HEK293 (cell line): ENCODE measurements at regions not wholly inside any gene's neighbourhood (a gene's known extent, or its start where the extent isn't known, plus 50 kb on each side); places are given as distances from the start of the nearest gene placed in this dataset.

Experiments
- ELK4 ChIP-seq: IDR thresholded peaks from 2 replicates; pipeline ENCODE4 v1.6.1; 2011; ENCODE audit warnings: mild to moderate bottlenecking, low read depth, low read length, borderline replicate concordance
- KLF16 ChIP-seq: fragments of 450-650 bp; formaldehyde crosslinking; IDR thresholded peaks from 2 replicates; pipeline ENCODE4 v1.5.1; 2017; ENCODE audit warnings: missing biosample characterization, missing genetic modification characterization
- KLF8 ChIP-seq: fragments of 450-650 bp; formaldehyde crosslinking; IDR thresholded peaks from 2 replicates; pipeline ENCODE4 v1.5.1; 2016; ENCODE audit warnings: missing biosample characterization, missing genetic modification characterization
- SCRT2 ChIP-seq: fragments of 450-650 bp; formaldehyde crosslinking; IDR thresholded peaks from 2 replicates; pipeline ENCODE4 v1.5.1; 2016; ENCODE audit warnings: missing biosample characterization, missing genetic modification characterization
- WT1 ChIP-seq: fragments of 450-650 bp; formaldehyde crosslinking; IDR thresholded peaks from 2 replicates; pipeline ENCODE4 v1.5.1; 2016; ENCODE audit warnings: missing biosample characterization, missing genetic modification characterization
- YY1 ChIP-seq: fragments of 450-650 bp; formaldehyde crosslinking; IDR thresholded peaks from 2 replicates; pipeline ENCODE4 v1.5.1; 2018; ENCODE audit warnings: missing biosample characterization, missing genetic modification characterization
- ZFP37 ChIP-seq: fragments of 450-650 bp; formaldehyde crosslinking; IDR thresholded peaks from 2 replicates; pipeline ENCODE4 v1.5.1; 2016; ENCODE audit warnings: missing biosample characterization, missing genetic modification characterization
- ZNF10 ChIP-seq: fragments of 450-650 bp; formaldehyde crosslinking; IDR thresholded peaks from 2 replicates; pipeline ENCODE4 v1.5.1; 2017; ENCODE audit warnings: missing biosample characterization, missing genetic modification characterization
- ZNF121 ChIP-seq: fragments of 450-650 bp; formaldehyde crosslinking; IDR thresholded peaks from 2 replicates; pipeline ENCODE4 v1.5.1; 2016; ENCODE audit warnings: missing biosample characterization, missing genetic modification characterization
- ZNF214 ChIP-seq: fragments of 450-650 bp; formaldehyde crosslinking; IDR thresholded peaks from 2 replicates; pipeline ENCODE4 v1.5.1; 2017; ENCODE audit warnings: missing biosample characterization, mild to moderate bottlenecking, missing genetic modification characterization, borderline replicate concordance
- ZNF223 ChIP-seq: fragments of 450-650 bp; formaldehyde crosslinking; IDR thresholded peaks from 2 replicates; pipeline ENCODE4 v1.5.1; 2016; ENCODE audit warnings: missing biosample characterization, missing genetic modification characterization
- ZNF24 ChIP-seq: fragments of 450-650 bp; formaldehyde crosslinking; IDR thresholded peaks from 2 replicates; pipeline ENCODE4 v1.5.1; 2016; ENCODE audit warnings: missing biosample characterization, missing genetic modification characterization
- ZNF248 ChIP-seq: fragments of 450-650 bp; formaldehyde crosslinking; IDR thresholded peaks from 2 replicates; pipeline ENCODE4 v1.5.1; 2017; ENCODE audit warnings: missing biosample characterization, missing genetic modification characterization
- ZNF350 ChIP-seq: fragments of 450-650 bp; formaldehyde crosslinking; IDR thresholded peaks from 2 replicates; pipeline ENCODE4 v1.5.0; 2017; ENCODE audit warnings: missing biosample characterization, mild to moderate bottlenecking, missing genetic modification characterization
- ZNF518A ChIP-seq: fragments of 450-650 bp; formaldehyde crosslinking; conservative IDR thresholded peaks from 2 replicates; pipeline ENCODE4 v1.5.1; 2016; ENCODE audit warnings: low read depth, missing biosample characterization, missing genetic modification characterization
- ZNF596 ChIP-seq: fragments of 450-650 bp; IDR thresholded peaks from 2 replicates; pipeline ENCODE4 v1.5.0; 2018; ENCODE audit warnings: missing biosample characterization, mild to moderate bottlenecking, missing genetic modification characterization, moderate library complexity
- ZNF621 ChIP-seq: fragments of 450-650 bp; formaldehyde crosslinking; IDR thresholded peaks from 2 replicates; pipeline ENCODE4 v1.5.1; 2017; ENCODE audit warnings: missing biosample characterization, missing genetic modification characterization
- ZNF629 ChIP-seq: fragments of 450-650 bp; formaldehyde crosslinking; IDR thresholded peaks from 2 replicates; pipeline ENCODE4 v1.5.1; 2017; ENCODE audit warnings: missing biosample characterization, missing genetic modification characterization
- ZNF658 ChIP-seq: fragments of 450-650 bp; formaldehyde crosslinking; IDR thresholded peaks from 2 replicates; pipeline ENCODE4; 2016; ENCODE audit warnings: missing biosample characterization, missing genetic modification characterization
- ZNF664 ChIP-seq: fragments of 450-650 bp; formaldehyde crosslinking; IDR thresholded peaks from 2 replicates; pipeline ENCODE4 v1.5.1; 2016; ENCODE audit warnings: missing biosample characterization, missing genetic modification characterization
- ZNF704 ChIP-seq: fragments of 450-650 bp; formaldehyde crosslinking; IDR thresholded peaks from 2 replicates; pipeline ENCODE4 v1.5.1; 2016; ENCODE audit warnings: missing biosample characterization, missing genetic modification characterization
- ZNF791 ChIP-seq: fragments of 450-650 bp; formaldehyde crosslinking; IDR thresholded peaks from 2 replicates; pipeline ENCODE4 v1.5.1; 2016; ENCODE audit warnings: missing biosample characterization, missing genetic modification characterization
- ZNF837 ChIP-seq: fragments of 450-650 bp; formaldehyde crosslinking; IDR thresholded peaks from 2 replicates; pipeline ENCODE4 v1.5.1; 2016; ENCODE audit warnings: missing biosample characterization, missing genetic modification characterization
- TF ChIP-seq, protein P1 (sequence below): fragments of 450-650 bp; formaldehyde crosslinking; IDR thresholded peaks from 2 replicates; pipeline ENCODE4 v1.5.1; 2016; ENCODE audit warnings: missing biosample characterization, missing genetic modification characterization
- TF ChIP-seq, protein P2 (sequence below): fragments of 450-650 bp; IDR thresholded peaks from 2 replicates; pipeline ENCODE4 v1.5.1; 2018; ENCODE audit warnings: missing biosample characterization, missing genetic modification characterization
- TF ChIP-seq, protein P3 (sequence below): fragments of 450-650 bp; formaldehyde crosslinking; IDR thresholded peaks from 2 replicates; pipeline ENCODE4 v1.5.1; 2016; ENCODE audit warnings: missing biosample characterization, missing genetic modification characterization, low read depth

GRCh38 chr10:33477291-33478088 is 143.0 kb upstream of the NRP1 start (continued):
- no peak for TF ChIP-seq ELK4
- TF ChIP-seq ZNF658 (tag by site-specific recombination) = no peak
- no peak for TF ChIP-seq SCRT2 (tag by site-specific recombination)
- TF ChIP-seq, protein P1, sequence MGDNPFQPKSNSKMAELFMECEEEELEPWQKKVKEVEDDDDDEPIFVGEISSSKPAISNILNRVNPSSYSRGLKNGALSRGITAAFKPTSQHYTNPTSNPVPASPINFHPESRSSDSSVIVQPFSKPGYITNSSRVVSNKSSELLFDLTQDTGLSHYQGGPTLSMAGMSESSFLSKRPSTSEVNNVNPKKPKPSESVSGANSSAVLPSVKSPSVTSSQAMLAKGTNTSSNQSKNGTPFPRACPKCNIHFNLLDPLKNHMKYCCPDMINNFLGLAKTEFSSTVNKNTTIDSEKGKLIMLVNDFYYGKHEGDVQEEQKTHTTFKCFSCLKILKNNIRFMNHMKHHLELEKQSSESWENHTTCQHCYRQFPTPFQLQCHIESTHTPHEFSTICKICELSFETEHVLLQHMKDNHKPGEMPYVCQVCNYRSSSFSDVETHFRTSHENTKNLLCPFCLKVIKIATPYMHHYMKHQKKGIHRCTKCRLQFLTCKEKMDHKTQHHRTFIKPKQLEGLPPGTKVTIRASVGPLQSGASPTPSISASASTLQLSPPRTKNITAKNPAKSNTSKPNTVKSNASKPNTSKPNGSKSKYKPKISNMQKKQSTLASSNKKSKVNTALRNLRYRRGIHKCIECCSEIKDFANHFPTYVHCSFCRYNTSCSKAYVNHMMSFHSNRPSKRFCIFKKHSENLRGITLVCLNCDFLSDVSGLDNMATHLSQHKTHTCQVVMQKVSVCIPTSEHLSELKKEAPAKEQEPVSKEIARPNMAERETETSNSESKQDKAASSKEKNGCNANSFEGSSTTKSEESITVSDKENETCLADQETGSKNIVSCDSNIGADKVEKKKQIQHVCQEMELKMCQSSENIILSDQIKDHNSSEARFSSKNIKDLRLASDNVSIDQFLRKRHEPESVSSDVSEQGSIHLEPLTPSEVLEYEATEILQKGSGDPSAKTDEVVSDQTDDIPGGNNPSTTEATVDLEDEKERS = no peak
- TF ChIP-seq WT1 (tag by site-specific recombination) = peak; percentile 96
- peak; percentile 85 for TF ChIP-seq ZNF629
- TF ChIP-seq ZNF837 (tag by site-specific recombination) = no peak
- no peak for TF ChIP-seq ZFP37
- no peak for TF ChIP-seq ZNF121 (tag by site-specific recombination)
- TF ChIP-seq ZNF214 (tag by site-specific recombination) = no peak
- peak; percentile 77; the same call in 1 of the 2 replicates for TF ChIP-seq ZNF24 (tag by site-specific recombination)
- TF ChIP-seq, protein P2, sequence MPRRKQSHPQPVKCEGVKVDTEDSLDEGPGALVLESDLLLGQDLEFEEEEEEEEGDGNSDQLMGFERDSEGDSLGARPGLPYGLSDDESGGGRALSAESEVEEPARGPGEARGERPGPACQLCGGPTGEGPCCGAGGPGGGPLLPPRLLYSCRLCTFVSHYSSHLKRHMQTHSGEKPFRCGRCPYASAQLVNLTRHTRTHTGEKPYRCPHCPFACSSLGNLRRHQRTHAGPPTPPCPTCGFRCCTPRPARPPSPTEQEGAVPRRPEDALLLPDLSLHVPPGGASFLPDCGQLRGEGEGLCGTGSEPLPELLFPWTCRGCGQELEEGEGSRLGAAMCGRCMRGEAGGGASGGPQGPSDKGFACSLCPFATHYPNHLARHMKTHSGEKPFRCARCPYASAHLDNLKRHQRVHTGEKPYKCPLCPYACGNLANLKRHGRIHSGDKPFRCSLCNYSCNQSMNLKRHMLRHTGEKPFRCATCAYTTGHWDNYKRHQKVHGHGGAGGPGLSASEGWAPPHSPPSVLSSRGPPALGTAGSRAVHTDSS = no peak
- TF ChIP-seq ZNF223 = no peak
- no peak for TF ChIP-seq ZNF791 (tag by site-specific recombination)
- TF ChIP-seq KLF8 (tag by site-specific recombination) = peak; percentile 82
- no peak for TF ChIP-seq ZNF350 (tag by site-specific recombination)
- TF ChIP-seq ZNF596 (tag by site-specific recombination) = no peak
- no peak for TF ChIP-seq ZNF621 (tag by site-specific recombination)
- TF ChIP-seq ZNF248 (tag by site-specific recombination) = no peak
- TF ChIP-seq, protein P3, sequence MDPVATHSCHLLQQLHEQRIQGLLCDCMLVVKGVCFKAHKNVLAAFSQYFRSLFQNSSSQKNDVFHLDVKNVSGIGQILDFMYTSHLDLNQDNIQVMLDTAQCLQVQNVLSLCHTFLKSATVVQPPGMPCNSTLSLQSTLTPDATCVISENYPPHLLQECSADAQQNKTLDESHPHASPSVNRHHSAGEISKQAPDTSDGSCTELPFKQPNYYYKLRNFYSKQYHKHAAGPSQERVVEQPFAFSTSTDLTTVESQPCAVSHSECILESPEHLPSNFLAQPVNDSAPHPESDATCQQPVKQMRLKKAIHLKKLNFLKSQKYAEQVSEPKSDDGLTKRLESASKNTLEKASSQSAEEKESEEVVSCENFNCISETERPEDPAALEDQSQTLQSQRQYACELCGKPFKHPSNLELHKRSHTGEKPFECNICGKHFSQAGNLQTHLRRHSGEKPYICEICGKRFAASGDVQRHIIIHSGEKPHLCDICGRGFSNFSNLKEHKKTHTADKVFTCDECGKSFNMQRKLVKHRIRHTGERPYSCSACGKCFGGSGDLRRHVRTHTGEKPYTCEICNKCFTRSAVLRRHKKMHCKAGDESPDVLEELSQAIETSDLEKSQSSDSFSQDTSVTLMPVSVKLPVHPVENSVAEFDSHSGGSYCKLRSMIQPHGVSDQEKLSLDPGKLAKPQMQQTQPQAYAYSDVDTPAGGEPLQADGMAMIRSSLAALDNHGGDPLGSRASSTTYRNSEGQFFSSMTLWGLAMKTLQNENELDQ (tag by site-specific recombination) = no peak
- TF ChIP-seq ZNF664 (tag by site-specific recombination) = peak; percentile 69
- TF ChIP-seq YY1 (tag by site-specific recombination) = no peak
- no peak; the same call in 1 of the 2 replicates for TF ChIP-seq ZNF518A (tag by site-specific recombination)
- TF ChIP-seq ZNF10 (tag by site-specific recombination) = no peak
- no peak for TF ChIP-seq ZNF704 (tag by site-specific recombination)
- no peak; the same call in 1 of the 2 replicates for TF ChIP-seq KLF16 (tag by site-specific recombination)
